Stimulated activated CD8-positive, alpha-beta memory T cell treated with anti-CD3 and anti-CD28 coated beads, Interleukin-15, amount 100 ng/mL, for 24 hours (primary cell): ENCODE measurements at regions not wholly inside any gene's neighbourhood (a gene's known extent, or its start where the extent isn't known, plus 50 kb on each side); places are given as distances from the start of the nearest gene placed in this dataset.
"Not testable (repeated sequence)": the region's sequence is repeated elsewhere in the genome, so short reads cannot be mapped to it uniquely, and the experiment has no call there.

ENCODE experiments used
- DNase-seq: peaks from one replicate; pipeline ENCODE4 v3.0.0-alpha.2; 2020; ENCODE audit warnings: low read depth

DNA sequence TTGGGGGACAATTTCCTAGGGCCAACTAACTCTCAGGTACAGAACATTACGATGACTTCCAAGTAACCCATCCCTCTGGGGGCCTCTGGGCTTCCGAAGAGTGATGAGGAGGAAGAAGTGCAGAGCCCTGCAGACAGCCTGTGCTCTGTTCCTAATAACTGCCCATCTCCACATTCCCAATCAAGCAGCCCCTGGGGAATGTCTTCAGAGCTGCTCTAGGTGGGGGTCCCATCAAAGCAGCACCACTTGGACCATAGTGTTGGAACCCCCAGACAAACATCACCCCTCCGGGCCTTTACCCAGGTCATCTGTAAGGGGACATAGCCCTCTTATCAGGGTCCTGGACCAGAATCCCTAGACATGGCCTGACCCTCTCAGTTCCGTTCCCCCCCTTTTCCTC is 357.3 kb downstream of the NPHP4 start:
- no peak for DNase-seq

DNA sequence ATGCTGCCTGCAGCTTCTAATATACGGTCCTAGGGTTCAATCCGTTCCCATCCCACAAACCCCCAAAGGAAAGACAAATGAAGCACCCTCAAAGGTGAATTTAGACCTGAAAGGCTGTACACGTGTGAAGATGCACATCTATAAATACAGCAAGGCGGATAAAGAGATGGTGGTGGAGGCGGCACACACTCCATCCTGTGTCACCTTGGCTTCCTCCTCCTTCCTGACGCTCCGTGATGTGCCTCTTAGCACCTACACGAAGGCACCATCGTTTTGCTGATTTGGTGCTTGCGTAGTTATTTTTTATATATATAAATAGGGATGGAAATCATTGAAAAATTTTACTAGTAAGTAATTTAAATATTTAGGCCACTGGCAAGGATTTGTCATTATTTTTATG is 359.4 kb downstream of the NPHP4 start:
- DNase-seq: no peak

DNA sequence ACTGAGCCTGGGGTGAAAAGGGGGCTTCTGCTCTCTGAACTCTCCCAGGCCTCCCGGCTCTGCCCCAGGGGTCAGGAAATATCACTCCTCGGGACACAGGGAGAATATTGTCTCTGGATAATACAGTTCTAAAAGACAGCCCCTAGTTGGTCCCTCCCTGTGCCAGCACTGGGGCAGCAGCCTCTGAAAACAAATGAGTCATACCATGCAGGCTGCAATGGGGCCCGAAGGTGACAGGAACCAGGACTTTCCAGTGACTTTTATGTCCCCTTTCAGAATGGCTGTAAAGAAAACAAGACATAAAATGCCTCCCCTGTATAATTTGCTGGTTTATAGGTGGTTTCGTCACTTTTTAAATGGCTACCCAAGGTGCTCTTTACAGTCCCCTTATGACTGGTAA is 360.0 kb downstream of the NPHP4 start:
- DNase-seq: no peak

DNA sequence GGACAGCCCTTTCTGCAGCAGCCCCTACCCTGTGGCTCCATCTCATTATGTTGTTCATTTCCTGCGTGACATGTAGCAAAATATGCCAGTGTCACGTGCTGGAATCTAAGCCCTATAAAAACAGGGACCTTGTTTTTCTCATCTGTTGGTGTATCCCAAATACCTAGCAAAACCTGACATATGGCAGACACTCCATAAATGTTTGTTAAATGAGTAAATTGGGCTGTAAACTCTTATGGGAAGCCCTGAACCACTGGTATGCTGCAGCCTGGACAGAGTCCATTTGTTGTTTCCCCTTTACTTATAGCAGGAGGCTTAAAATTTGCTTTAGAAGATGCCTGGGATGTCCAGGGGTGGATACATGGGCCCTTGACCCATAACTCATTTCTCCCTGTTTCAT is 363.8 kb downstream of the NPHP4 start:
- no peak for DNase-seq

DNA sequence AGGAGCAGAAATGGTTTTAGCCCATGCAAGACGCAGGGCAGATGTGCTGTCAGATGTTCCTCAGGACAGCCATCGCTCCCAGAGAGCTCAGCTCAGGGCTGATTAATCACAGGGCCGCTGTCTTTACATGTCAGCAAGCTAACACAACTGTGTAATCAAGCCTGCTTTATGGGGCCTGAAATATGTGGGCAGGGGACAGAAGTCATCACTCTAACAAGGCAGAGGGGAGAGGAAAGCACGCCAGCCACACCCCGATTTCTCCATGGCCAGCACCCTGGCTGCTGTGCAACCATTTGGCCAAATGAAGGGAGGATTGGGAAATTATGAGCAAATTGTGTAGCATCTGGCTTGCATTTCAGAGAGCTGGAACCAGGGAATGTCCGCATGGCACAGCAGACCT is 368.8 kb downstream of the NPHP4 start:
- DNase-seq: no peak

DNA sequence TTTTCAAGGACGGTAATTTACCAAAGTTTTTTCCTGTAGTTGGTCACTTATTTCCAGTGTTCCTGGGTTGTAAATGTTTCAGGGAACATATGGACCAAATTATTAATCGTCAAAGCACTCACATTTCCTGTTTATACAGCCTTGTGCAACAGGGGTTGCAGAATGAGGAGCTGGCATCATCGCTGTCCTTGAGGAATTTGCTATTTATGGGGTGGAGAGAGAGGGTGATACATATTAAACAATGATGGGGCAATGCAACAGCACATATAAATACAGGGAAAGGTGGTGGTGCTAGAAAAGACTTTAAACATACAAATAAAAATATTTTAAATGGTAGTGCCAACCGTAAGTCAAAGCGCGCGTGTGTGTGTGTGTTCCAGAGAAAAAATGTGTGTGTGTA is 369.8 kb downstream of the NPHP4 start:
- DNase-seq: no peak

DNA sequence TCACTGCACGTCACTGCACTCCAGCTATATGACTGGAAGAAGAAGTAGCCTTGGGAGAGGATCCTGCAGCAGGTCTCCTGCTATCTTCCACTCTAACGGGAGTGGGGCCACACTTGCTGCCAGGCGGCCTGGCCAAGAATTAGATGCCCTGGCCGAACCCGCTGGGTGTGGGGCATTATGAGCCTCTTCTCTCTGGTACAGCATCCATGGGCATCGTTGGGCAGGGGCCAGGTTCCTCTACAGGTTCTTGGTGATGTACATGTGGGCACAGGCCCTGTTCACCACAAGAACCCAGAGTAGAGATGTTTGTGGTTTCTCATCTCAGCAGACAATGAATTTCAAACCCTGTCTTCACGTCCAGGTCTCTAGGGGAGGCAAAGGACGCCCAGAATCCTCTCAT is 370.5 kb downstream of the NPHP4 start:
- DNase-seq: no peak

DNA sequence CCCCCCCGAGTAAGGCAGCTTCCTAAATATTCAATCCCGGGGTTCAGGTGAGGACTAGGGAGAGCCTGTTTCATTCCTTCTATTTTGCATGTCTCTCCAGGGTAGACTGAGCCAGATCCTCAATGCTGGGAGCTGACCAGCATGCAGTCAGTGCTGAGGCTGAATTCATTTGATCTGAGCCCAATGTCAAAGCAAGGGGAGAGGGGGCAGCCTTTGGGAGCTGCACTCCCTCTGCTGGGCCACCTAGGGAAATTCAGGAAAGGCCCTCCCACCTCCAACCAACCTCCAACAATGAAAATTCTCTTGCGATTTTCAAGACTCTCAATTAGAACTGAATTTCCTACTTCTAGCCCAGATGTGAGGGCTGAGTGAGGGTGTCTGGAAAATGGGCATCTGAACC is 371.2 kb downstream of the NPHP4 start:
- DNase-seq: no peak

DNA sequence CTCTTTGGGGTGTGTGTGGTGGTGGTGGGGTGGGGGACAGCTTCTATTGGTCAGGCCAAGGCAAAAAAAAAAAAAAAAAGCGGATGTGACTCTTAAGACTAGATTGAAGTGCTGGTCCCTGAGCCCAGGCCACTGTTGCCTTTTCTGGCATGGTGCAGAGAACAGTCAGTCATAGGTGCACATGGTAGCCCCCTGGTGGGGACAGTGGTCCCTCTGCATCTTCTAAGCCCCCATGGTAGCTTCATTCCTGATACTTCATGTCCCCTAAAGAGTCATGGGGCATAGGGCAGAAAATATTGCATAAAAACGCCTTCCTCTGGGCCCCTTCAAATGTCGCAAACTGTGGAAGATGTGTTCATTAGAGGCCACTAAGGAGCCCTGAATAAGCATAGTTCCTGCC is 371.8 kb downstream of the NPHP4 start:
- no peak for DNase-seq

DNA sequence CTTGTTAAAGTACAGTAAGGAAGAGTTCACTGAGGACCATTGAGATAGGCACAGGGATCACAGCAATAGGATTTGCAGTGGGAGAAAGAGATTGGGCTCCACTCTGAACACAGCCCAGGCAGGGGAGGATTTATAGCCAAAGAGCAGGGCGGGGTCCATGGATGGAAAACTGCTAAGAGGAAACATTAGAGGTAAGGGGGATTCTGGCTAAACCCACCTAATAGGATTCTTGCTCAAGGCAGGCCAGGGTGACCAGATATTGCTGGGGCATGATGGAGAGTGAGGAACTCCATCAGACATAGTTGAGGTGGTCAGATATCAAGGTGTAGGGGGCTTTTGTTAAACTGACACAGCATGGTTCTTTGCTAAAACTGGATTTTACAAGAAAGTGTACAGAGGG is 372.8 kb downstream of the NPHP4 start:
- DNase-seq: no peak

DNA sequence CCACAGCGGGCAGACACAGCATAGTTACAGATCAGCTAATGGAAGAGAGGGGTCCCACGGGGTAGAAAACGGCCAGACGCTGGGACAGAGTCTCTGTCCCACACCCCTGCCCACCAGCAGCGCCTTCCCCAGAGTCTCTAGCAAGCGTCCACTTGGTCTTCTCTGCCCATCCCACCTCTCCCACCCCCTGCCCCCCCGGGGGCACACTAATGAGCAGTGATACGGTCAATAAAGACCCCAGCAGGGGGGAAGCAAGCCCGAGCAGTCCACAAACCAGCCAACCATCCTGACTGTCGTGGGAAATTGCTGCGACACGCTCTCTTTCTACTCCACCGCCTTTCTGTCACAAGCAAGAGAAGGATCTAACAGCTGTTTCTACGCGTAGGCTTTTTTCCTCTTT is 374.7 kb downstream of the NPHP4 start:
- no peak for DNase-seq

DNA sequence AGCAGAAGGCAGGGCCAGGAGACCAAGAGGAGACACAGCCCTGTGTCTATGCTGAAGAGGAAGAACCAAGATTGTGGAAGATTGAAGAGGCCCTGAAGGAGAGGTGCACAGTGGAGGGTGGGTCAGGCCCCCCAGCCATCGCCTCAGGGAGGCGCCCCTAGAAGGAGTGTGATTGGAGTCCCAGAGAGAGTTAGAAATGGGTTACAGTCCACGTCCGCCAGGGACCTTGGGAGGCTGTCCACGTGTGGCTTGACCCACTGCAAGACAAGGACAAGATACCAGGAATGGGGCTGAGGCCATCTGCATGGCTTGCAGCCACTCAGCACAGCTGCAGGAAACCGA is 375.1 kb downstream of the NPHP4 start:
- no peak for DNase-seq

DNA sequence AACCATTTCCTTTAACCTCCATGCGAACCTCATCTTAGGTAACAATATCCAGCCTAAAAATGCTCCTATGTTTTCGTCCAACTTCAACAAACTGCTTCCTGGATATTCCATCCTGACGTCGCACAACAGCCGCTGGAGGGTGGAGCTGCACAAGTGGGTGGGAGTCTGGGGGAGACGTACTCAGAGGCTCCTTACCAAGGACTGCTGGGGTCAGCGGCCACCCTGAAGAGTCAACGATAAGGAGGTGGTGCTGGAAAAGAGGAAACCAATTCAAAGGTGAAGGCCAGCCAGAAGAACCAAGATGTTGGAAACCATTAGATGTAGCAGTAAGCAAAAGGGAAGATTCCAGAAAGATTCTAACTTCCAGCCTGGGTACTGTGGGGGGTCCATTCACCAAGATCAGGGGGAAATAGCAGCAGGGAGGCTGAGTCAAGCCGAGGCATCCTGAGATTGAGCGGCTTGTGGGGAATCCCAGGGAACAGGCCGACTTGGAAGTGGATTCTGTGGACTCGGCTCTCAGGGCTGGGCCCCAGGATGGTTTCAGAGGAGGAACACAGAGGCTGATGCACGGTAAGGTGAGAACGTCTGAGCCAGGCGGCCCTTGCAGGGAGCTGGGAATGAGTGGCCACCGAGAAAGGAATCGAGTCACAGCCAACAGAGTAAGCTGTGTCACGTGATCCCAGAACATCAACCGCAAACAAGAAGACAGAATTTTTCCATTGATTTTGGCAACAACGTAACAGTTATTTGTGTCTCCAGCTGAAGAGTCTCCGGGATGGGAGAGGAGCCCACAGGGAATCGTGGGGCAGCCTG is 375.7 kb downstream of the NPHP4 start:
- DNase-seq: no peak

DNA sequence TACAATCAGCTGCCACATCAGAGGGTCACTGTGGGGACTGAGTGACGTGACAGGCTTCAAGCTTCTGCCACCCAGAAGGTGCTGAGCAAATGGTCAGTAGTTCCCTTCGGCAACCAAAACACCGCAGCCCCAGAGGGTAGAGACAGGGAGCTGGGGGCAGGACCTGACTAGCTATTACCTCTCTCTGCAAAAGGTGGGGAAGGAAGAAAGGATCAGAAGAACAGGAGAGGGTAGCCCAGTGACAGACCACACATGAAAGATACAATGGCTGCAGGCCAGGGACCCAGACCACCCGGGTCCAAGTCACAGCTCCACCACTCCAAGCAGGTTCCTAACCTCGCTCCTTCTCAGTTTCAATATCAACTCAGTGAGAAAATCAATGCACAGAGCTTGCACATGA is 377.1 kb downstream of the NPHP4 start:
- no peak for DNase-seq

DNA sequence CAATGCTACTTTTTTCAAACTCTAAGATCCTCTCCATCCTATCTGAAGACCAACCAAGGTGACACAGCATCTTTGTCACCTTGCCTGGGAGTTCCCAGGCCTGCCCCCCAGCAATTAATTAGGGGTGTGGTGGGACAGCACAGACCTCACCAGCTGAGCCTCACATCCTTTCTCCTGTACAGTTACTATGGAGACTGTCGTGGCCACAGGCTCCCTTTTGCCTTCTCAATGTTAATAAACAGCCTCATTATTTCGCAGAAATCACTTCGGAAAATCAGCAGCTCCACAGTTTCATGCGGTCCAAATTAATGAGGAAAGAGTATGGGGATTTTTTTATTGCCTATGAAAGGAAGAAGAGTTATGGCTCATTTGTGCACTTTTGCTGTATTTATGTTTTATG is 378.3 kb downstream of the NPHP4 start:
- DNase-seq: no peak

DNA sequence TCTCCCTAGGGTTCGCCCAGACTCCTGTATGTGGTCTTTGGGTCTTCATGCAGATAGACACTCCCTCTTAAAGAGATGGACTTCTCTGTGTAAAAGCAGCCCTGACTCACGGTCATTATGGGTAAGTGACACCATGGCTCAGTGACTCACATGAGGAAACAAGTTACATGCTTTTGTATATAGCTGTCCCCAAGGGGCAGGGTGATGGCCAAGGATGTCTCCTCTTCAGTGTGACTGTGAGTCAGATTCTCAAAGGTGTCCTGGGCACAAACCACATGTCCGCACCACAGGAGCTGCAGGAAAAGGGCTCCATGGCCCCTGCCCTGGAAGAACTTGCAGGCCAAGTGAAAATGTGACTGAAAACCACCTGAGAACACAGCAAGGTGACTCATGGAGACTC is 380.4 kb downstream of the NPHP4 start:
- DNase-seq: no peak

DNA sequence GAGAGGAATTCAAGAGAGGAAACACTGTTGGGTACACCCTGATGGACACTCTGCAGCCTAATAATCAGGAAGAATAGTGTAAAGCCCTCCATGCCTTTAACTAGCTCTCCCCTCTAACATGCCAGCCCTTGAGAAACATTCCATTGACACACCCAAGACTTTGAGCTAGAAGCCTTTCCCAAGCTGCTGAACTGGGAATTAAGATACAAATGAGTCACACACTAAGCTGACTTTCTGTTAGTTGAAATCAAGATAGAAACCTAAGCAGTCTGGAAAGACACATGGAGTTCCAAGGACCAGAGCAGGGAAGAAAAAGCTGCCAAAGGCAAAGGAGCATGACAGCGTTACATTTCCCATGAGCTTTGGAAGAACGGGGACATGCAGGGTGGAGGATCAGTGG is 380.8 kb downstream of the NPHP4 start:
- no peak for DNase-seq

DNA sequence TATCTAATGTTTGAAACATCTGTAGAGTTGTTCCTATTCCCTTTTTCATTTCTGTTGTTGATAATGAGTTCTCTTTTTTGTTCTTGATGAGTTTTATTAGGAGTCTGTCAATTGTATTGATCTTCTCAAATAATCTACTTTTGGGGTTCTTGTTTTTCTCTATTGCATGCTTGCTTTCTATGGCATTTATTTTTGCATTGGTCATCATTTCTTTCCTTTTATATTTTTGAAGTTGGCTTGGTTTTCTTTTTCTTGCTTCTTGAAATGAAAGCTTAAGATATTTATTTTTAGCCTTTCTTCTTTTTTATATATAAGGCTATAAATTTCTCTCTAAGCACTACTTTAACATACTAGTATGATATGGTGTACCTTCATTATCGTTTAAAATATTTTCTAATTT is 381.8 kb downstream of the NPHP4 start:
- no peak for DNase-seq

DNA sequence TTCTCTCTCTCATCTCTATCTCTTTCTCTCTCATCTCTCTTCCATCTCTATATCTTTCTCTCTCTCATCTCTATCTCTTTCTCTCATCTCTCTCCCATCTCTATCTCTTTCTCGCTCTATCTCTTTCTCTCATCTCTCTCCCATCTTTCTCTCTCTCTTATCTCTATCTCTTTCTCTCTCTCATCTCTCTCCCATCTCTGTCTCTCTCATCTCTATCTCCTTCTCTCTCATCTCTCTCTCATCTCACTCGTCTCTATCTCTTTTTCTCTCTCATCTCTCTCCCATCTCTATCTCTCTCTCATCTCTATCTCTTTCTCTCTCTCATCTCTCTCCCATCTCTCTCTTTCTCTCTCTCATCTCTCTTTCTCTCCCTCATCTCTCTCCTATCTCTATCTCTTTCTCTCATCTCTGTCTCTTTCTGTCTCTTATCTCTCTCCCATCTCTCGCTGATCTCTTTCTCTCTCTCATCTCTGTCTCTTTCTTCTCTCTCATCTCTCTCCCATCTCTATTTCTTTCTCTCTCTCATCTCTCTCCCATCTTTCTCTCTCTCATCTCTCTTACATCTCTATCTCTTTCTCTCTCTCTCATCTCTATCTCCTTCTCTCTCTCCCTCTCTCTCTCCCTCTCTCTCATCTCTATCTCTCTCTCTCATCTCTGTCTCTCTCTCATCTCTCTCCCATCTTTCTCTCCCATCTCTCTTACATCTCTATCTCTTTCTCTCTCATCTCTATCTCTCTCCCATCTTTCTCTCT is 388.7 kb downstream of the NPHP4 start:
- DNase-seq: no peak

DNA sequence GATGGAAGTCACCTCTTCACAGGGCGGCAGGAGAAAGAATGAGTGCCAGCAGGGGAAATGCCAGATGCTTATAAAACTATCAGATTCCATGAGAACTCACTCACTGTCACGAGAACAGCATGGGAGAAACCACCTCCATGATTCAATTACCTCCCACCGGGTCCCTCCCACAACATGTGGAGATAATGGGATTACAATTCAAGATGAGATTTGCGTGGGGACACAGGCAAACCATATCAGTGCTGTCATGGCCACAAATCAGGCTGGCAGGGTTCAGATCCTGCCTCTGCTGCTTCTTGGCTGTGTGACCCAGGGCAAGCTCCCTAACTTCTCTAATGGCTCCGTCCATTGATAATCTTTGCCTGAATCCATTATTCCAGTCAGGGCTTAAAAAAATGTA is 389.5 kb downstream of the NPHP4 start:
- not testable (repeated sequence) for DNase-seq

DNA sequence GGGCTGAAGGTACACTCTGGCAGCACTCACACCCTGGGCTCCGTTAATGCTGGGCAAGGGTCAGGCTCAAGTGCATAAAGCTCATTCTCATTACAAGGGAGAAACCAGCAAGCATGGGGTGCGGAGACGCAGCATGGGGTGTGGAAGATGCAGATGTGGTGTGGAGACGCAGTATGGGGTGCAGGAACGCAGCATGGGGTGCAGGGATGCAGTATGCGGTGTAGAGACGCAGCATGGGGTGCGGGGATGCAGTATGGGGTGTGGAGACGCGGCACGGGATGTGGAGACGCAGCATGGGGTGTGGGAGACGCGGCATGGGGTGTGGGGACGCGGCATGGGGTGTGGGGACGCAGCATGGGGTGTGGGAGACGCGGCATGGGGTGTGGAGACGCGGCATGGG is 390.7 kb downstream of the NPHP4 start:
- DNase-seq: no peak

DNA sequence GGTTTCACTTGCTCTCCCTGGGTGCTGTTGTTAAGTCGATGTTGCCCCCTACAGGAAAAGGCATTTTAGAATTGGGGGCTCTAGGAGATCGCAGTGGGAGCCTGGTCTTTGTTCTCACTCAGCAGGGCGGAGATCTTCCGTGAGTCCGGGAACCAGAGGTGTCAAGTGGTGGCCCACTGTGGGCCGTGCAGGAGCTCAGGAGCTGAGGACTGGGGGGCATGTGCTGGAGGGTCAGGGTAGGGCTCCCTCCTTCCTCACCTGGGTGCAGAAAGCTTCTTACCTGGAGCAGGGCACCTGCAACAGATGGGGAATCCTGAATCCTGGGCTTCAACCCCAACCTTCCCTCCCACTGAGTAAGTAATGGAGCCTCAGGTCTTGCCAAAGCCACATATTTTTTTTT is 392.7 kb downstream of the NPHP4 start:
- no peak for DNase-seq

DNA sequence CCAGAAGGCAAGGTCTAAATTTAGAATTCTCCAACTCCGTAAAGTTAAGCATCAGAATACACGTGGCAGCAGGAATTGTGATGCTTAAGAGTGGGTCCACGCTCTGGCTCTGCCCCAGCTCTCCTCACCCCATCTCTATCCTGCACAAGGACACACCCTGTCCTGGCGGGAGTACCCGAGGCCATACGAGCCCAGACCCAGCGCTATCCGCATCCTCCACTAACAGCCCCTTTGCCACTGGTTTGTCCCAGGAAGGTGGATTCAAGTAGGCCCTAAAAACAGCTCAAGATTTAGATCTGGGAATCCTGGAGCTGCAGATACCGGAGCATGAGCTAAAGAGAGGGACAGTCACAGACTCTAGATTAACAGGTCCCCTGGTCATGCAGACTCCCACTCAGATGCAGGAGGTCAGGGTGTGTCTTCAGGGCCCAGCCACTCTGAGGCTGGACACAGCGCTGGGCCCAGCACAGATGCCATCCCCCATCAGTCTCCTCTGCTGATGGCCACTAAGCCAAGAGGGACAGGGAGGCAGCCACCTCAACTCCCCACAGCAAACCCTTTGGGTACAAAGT is 393.3 kb downstream of the NPHP4 start:
- DNase-seq: no peak
